Aorta (tissue), 5 donors: ENCODE measurements at regions not wholly inside any gene's neighbourhood (a gene's known extent, or its start where the extent isn't known, plus 50 kb on each side); places are given as distances from the start of the nearest gene placed in this dataset.
A peak's percentile ranks its signal among the peaks of the same experiment; 100 is the strongest.

ENCODE experiments used
- ATAC-seq: fragments of 200-7000 bp; cut with Tn5 transposase; one replicate; pipeline ENCODE4 v1.9.1; 2022; ENCODE audit warnings: moderate library complexity; ENCODE audit not compliant: low FRiP score
- DNase-seq, 2 donors: peaks; one replicate each; pipeline ENCODE4 v3.0.0-alpha.2; 2020
- H3K27ac ChIP-seq, 2 donors: one replicate each; pipeline ENCODE4 v1.5.1; 2013; ENCODE audit warnings: low read length in 2 of 2, mild to moderate bottlenecking in 2 of 2, moderate library complexity in 2 of 2, control low read depth in 1 of 2, inconsistent platforms in 1 of 2, low read depth in 1 of 2
- H3K27me3 ChIP-seq, 2 donors: one replicate each; pipeline ENCODE4 v1.6.1; 2013; ENCODE audit warnings: control low read depth in 1 of 2, low read length in 1 of 2, mild to moderate bottlenecking in 1 of 2, moderate library complexity in 1 of 2; ENCODE audit not compliant: insufficient read depth in 2 of 2, control insufficient read depth in 1 of 2
- H3K36me3 ChIP-seq, 2 donors: one replicate each; pipeline ENCODE4 v1.6.1; 2013; ENCODE audit warnings: control low read depth in 1 of 2, low read length in 1 of 2, mild to moderate bottlenecking in 1 of 2; ENCODE audit not compliant: insufficient read depth in 2 of 2, control insufficient read depth in 1 of 2
- H3K4me1 ChIP-seq, 2 donors: one replicate each; pipeline ENCODE4 v1.6.1; 2013; ENCODE audit warnings: low read length in 2 of 2, control low read depth in 1 of 2, mild to moderate bottlenecking in 1 of 2, moderate library complexity in 1 of 2; ENCODE audit not compliant: insufficient read depth in 2 of 2, control insufficient read depth in 1 of 2
- H3K4me3 ChIP-seq, 2 donors: one replicate each; pipeline ENCODE4 v1.5.1; 2013; ENCODE audit warnings: low read length in 2 of 2, control low read depth in 1 of 2, mild to moderate bottlenecking in 1 of 2
- H3K9me3 ChIP-seq: one replicate; pipeline ENCODE4 v1.6.1; 2013; ENCODE audit warnings: mild to moderate bottlenecking, low read length; ENCODE audit not compliant: control insufficient read depth
- WGBS, 2 donors: extraction: QIAGEN DNeasy Blood & Tissue Kit; methylation state at CpG; one replicate each; pipeline ENCODE4 v1.1.7; 2013; 5-methylcytosine and 5-hydroxymethylcytosine counted together
- intact Hi-C, 2 donors: fragments of 100-400 bp; cut with DNase I; formaldehyde crosslinking; loops; one replicate each; pipeline versions ENCODE4 v1.14.2 to v1.15.0; 2022
- donor health status: healthy with polysubstance abuse.
- donor health status: Bipolar disorder and iron deficiency.
- donor health status: DM: no; HTN: no; CAD: no.
- donor health status: DM: no; HTN: no; CAD: no.
- donor health status: DM: yes; HTN: yes; CAD: no.

DNA sequence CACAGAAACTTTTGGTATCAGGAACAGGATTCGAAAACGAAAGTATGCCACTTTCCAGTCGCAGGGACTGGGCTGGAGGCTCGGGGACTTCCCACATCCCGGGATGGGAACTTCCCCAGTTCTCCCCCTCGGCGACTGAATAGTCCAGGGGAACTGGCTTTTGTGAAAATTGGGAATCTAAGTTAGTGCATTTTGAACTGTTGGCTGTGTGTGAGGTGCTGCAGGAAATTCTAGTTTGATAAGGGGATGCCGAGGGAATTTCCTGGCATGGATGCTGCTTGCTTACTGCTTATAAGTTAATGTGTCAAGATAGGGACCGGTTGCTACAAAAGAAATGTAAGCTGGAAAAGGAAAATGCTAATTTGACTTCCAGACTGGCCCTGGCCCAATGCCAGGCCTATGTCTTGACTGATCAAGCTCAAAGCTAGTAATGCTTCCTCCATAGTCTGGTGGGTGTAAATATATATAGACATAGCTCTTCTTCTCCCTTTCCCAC, 73.4 kb upstream of the EIF5 start:
- 0 to 1% methylated on average over 9 of the region's 9 CpGs for WGBS, 2 donors
- Histone ChIP-seq H3K4me3 (peak overlapping the region; percentile 82 to 86), H3K27me3 (no peaks in the 10 kb centered on the region), H3K4me1 (no peaks in the 10 kb centered on the region), H3K9me3 (no peaks in the 10 kb centered on the region), H3K27ac (peak overlapping the region in 1 of 2 donors; percentile 37), H3K36me3 (no peaks in the 10 kb centered on the region)
- intact Hi-C loops: no loop called here
- peak in 1 of 2 donors; percentile 73 for DNase-seq
- ATAC-seq: peak; percentile 78

DNA sequence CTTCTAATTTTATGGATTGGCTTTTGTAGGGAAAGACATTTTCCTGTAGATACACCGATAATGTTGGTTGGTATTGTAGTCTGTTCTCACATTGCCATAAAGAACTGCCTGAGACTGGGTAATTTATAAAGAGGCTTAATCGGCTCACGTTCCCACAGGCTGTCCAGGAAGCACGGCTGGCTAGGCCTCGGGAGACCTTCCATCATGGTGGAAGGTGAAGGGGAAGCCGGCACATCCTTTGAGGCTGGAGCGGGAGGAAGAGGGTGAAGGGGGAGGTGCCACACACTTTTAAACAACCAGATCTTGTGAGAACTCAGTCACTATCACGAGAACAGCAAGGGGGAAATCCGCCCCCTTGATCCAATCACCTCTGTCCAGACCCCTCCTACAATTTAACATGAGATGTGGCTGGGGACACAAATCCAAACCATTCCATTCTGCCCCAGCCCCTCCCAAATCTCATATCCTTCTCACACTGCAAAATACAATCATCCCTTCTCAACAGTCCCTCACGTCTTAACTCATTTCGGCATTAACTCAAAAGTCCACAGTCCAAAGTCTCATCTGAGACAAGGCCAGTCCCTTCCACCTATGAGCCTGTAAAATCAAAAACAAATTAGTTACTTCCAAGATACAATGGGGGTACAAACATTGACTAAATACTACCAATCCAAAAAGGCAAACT, 66.7 kb upstream of the EIF5 start:
- H3K27ac ChIP-seq: no peak overlapping the region
- H3K9me3 ChIP-seq: no peaks in the 10 kb centered on the region
- H3K4me3 ChIP-seq: no peak overlapping the region
- DNase-seq: no peak
- no peaks in the 10 kb centered on the region for H3K36me3 ChIP-seq
- ATAC-seq: no peak
- no peaks in the 10 kb centered on the region for H3K27me3 ChIP-seq
- 84 to 88% methylated on average over 11 of the region's 11 CpGs for WGBS, 2 donors
- H3K4me1 ChIP-seq: no peaks in the 10 kb centered on the region
- intact Hi-C loops: no loop called here

DNA sequence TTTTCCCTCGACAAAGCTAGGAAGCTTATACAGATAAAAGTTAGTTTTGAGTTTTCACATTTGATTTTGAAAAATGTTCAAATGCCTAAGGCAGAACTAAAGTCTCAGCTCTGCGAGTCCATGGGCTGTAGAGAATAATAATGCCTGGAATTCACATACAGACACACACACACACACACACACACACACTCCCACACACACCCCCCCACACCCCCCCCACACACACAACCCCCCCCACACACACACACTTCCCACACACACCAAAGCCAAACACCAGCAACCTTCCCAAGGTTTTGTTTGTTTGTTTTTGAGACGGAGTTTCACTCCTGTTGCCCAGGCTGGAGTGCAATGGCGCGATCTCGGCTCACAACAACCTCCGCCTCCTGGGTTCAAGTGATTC, 62.8 kb upstream of the EIF5 start:
- Histone ChIP-seq H3K4me3 (no peak overlapping the region), H3K9me3 (no peaks in the 10 kb centered on the region), H3K36me3 (no peaks in the 10 kb centered on the region), H3K27ac (no peak overlapping the region), H3K27me3 (no peaks in the 10 kb centered on the region), H3K4me1 (no peaks in the 10 kb centered on the region)
- ATAC-seq (no peak), DNase-seq (no peak)
- intact Hi-C loops: no loop called here
- 88 to 92% methylated on average over 7 of the region's 7 CpGs for WGBS, 2 donors

DNA sequence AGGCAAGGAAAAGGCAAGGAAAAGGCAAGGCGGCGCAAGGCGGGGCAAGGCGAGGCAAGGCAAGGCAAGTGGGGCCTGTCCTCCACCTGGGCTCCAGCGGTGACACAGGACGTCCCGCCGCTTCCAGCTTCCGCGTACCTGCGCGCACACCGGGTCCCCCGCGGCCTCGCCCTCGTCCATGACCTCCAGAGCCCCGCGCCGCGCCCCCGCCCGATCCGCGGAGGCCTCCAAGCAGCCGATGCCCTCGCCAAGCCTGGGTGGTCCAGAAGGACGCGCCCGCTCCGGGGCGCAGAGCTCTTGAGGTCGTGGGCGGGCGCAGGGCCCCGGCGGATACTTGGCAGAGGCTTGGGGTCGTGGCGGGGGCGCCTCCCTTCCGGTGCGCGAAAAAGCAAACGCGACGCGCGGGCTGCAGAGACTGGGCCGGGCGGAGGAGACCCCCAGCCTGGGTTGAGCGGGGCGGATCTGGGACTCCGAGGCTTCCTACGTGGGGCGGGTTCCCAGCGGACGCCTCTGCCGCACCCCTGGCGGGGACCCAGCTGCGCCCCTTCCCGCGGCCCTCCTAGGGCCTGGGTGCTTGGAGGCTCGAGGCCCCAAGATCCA, 60.8 kb upstream of the EIF5 start:
- DNase-seq (peak in 1 of 2 donors; percentile 70), ATAC-seq (peak; percentile 54)
- WGBS, 2 donors: 2 to 7% methylated on average over 59 to 63 of the region's 63 CpGs
- no peaks in the 10 kb centered on the region for H3K27me3 ChIP-seq
- H3K4me1 ChIP-seq: no peaks in the 10 kb centered on the region
- no peak overlapping the region for H3K27ac ChIP-seq
- peak overlapping the region in 1 of 2 donors; percentile 6 for H3K4me3 ChIP-seq
- no peaks in the 10 kb centered on the region for H3K9me3 ChIP-seq
- intact Hi-C loops: no loop called here
- H3K36me3 ChIP-seq: no peaks in the 10 kb centered on the region

DNA sequence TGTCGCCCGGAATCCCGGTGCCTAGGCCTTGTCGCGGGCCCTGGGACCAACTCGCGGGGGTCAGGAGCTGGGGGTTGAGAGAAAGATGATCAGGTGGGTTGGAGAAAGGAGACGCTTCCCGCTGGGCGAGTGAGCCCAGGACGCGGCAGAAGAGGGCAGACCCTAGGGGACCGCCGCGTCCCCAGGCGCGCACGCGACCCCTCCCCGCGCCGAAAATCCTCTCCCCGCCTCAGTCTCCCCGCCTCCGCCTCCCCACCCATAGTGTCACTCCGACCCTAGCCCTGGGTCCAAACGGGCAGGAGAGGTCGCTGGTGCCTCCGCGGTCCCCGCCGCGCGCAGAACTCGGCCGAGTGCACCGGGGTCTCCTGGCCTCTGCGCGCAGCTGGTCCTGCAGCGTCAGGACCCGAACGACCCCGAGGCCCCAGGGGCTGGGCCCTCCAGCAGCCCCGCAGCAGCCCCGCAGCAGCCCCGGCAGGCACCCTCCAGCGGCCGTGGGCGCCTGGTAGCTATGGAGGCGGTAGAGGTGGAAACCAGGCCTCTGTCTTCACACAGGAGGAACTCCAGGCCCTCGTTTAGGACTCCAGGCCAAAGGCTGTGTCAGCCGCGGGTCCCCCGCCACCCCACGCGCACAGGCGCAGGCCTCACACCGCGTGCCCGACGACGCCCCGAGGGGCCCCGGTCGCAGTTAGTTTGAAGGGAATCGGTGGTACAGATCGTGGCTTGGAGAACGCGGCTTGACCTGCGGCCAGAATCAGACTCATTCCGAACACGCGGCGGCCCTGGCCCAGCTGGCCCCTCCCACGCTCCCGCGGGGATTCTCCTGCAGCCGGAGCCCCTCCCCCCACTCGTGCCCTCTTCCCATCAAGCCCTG, 60.1 kb upstream of the EIF5 start:
- Histone ChIP-seq H3K4me3 (no peak overlapping the region), H3K9me3 (no peaks in the 10 kb centered on the region), H3K4me1 (no peaks in the 10 kb centered on the region), H3K27me3 (no peaks in the 10 kb centered on the region), H3K27ac (no peak overlapping the region), H3K36me3 (no peaks in the 10 kb centered on the region)
- intact Hi-C loops: no loop called here
- peak; percentile 63 for ATAC-seq
- WGBS, 2 donors: 7 to 12% methylated on average over 63 to 79 of the region's 79 CpGs
- peak in 1 of 2 donors; percentile 72 for DNase-seq

DNA sequence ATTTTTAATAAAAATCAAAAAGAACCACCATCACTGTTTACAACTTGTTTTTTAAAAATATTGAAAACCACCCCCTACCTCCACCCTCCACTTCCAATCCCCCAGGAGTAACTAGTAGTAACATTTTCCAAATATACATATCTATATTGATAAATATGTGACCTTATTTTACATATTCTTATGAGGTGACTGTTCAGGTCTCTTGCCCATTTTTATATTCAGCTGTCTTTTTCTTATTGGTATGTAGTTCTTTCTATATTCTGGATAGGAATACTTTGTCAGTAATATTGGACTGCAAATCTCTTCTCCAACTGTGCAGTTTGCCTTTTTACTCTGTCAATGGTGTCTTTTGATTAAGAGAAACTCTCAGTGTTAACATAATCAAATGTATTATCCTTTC, 59.0 kb upstream of the EIF5 start:
- Histone ChIP-seq H3K36me3 (no peaks in the 10 kb centered on the region), H3K4me1 (no peaks in the 10 kb centered on the region), H3K4me3 (no peak overlapping the region), H3K27ac (no peak overlapping the region), H3K9me3 (no peaks in the 10 kb centered on the region), H3K27me3 (no peaks in the 10 kb centered on the region)
- no peak for DNase-seq
- intact Hi-C loops: no loop called here
- ATAC-seq: no peak

DNA sequence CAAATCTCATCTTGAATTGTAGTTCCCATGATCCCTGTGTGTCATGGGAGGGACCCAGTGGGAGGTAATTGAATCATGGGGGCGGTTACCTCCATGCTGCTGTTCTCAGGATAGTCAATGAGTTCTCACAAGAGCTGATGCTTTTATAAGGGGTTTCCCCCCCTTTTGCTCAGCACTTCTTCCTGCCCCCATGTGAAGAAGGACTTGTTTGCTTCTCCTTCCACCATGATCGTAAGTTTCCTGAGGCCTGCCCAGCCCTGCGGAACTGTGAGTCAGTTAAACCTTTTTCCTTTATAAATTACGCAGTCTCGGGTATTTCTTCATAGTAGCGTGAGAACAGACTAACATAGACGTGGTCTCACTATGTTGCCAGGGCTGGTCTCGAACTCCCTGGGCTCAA, 56.1 kb upstream of the EIF5 start:
- Histone ChIP-seq H3K27ac (no peak overlapping the region), H3K4me1 (no peaks in the 10 kb centered on the region), H3K4me3 (no peak overlapping the region), H3K9me3 (no peaks in the 10 kb centered on the region), H3K36me3 (no peaks in the 10 kb centered on the region), H3K27me3 (no peaks in the 10 kb centered on the region)
- intact Hi-C loops: no loop called here
- DNase-seq (no peak), ATAC-seq (no peak)
- WGBS, 2 donors: 91% methylated on average over 8 of the region's 8 CpGs

DNA sequence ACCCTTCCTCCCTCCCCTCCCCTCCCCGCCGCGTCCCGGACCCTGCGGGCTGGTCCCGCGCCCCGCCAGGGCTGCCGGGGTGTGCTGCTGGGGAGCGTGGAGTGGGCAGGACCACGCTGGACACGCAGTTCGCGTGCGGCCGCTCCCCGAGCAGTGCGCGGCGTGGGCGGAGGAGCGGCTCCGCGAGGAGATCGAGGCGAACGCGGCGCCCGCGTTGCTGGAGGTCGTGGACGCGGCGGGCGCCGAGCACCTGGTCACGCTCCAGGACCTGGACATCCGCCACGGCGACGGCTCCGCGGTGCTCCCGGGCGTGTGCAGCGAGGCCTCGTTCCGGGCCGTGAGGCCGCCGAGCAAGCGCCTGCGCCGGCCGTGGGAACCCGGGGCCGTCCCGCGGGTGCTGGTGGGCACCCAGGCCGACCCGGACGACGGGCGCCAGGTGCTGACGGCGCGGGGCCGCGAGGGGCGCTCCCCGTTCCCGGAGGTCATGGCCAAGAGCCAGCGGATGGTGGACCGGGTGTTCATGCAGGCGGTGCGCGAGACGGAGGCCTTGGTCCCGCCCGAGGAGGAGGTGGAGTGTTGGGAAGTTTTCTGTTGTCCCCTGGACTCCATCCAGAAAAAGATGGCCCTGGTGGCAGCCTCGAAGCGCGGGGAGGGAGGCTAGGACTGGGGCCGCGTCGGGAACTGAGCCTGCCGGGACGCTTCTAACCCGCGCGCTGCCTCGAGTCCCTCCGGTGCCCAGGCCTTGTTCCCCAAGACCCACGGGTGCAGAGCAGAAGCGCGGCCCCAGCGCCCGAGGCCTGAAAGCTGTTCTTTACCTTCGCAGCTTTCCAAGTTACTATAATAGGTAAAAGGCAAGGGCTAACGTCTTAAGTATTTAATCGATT, 54.7 kb upstream of the EIF5 start:
- Histone ChIP-seq H3K27me3 (no peaks in the 10 kb centered on the region), H3K36me3 (no peaks in the 10 kb centered on the region), H3K9me3 (no peaks in the 10 kb centered on the region), H3K4me3 (peak overlapping the region in 1 of 2 donors; percentile 6), H3K27ac (no peak overlapping the region), H3K4me1 (no peaks in the 10 kb centered on the region)
- DNase-seq (peak in 1 of 2 donors; percentile 67), ATAC-seq (peak; percentile 64)
- intact Hi-C loops: no loop called here
- 7 to 10% methylated on average over 64 to 102 of the region's 102 CpGs for WGBS, 2 donors
